Thyroid gland (tissue), 4 donors: ENCODE measurements at regions not wholly inside any gene's neighbourhood (a gene's known extent, or its start where the extent isn't known, plus 50 kb on each side); places are given as distances from the start of the nearest gene placed in this dataset.

Source experiments
- DNase-seq, 2 donors: peaks; one replicate each; pipeline ENCODE4 v3.0.0-alpha.2; 2019
- H3K27ac ChIP-seq, 3 donors: fragments of 200-600 bp; sonication (generic); 1 replicate in 2 of 3; 2 replicates in 1 of 3; pipeline ENCODE4 v1.5.1; 2016 to 2019; ENCODE audit warnings: mild to moderate bottlenecking in 1 of 3, moderate library complexity in 1 of 3
- H3K27me3 ChIP-seq: fragments of 200-600 bp; sonication (generic); one replicate; pipeline ENCODE4 v1.5.1; 2019
- H3K36me3 ChIP-seq, 2 donors: fragments of 200-600 bp; sonication (generic); one replicate each; pipeline ENCODE4 v1.5.1; 2016 to 2019
- H3K4me1 ChIP-seq, 2 donors: fragments of 200-600 bp; sonication (generic); one replicate each; pipeline ENCODE4 v1.5.1; 2017 to 2019
- H3K4me3 ChIP-seq, 3 donors: fragments of 200-600 bp; sonication (generic); replicated peaks in 1 of 3; 1 replicate in 2 of 3; 2 replicates in 1 of 3; pipeline ENCODE4 v1.5.1; 2016; ENCODE audit warnings: mild to moderate bottlenecking in 1 of 3
- H3K9me3 ChIP-seq: fragments of 200-600 bp; sonication (generic); one replicate; pipeline ENCODE4 v1.5.1; 2017
- POLR2A ChIP-seq, 2 donors: fragments of 450-650 bp; IDR thresholded peaks; one replicate each; pipeline ENCODE4 v1.6.1; 2017; ENCODE audit warnings: antibody characterized with exemption in 2 of 2, mild to moderate bottlenecking in 2 of 2, moderate library complexity in 1 of 2
- WGBS, 2 donors: methylation state at CpG; one replicate each; pipeline ENCODE4 v1.1.5; 2017; 5-methylcytosine and 5-hydroxymethylcytosine counted together
- intact Hi-C: fragments of 100-400 bp; cut with DNase I; formaldehyde crosslinking; loops from one replicate; pipeline ENCODE4 v1.15.1; 2023
- TF ChIP-seq, protein P1 (sequence below), 6 experiments: fragments of 200-600 bp in 3 of 6; fragments of 450-650 bp in 3 of 6; sonication (generic) in 3 of 6; IDR thresholded peaks; one replicate each; pipeline ENCODE4 v1.5.1; 2016 to 2019; ENCODE audit warnings: antibody characterized with exemption in 6 of 6, mild to moderate bottlenecking in 2 of 6, inconsistent platforms in 1 of 6, moderate library complexity in 1 of 6

DNA sequence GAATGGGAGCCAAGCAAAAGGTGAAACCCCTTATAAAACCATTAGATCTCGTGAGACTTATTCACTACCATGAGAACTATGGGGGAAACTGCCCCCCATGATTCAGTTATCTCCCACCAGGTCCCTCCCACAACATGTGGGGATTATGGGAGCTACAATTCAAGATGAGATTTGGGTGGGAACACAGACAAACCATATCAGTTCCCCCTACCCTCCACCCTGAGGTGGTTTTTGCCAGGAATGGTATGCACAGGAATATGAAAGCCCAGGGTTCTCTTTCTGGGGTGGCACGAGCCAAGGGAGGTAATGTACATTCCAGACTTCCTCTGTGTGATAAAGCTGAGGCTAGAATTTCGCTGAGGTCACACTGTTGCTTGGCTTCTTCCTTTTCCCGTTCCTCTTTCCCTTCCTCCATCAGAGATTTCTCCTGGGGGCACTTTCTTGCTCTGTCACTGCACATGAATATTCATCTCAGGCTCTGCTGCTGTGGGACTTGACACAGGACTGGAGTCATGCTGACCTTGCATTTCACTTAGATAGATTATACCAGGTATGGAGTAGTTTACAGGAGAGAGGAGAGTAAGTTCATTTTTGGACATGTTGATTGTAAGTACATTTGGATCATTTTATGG lies 347.0 kb upstream of the MTPN start:
- Histone ChIP-seq H3K27ac (no peak overlapping the region), H3K27me3 (no peaks in the 10 kb centered on the region), H3K9me3 (no peaks in the 10 kb centered on the region), H3K36me3 (no peaks in the 10 kb centered on the region), H3K4me3 (no peak overlapping the region), H3K4me1 (no peaks in the 10 kb centered on the region)
- no peak for DNase-seq
- 75 to 84% methylated on average over 4 of the region's 4 CpGs for WGBS, 2 donors
- intact Hi-C loops: no loop called here
- no peak for TF ChIP-seq POLR2A (IDR thresholded peaks at IDR 0.05)
- TF ChIP-seq, protein P1, sequence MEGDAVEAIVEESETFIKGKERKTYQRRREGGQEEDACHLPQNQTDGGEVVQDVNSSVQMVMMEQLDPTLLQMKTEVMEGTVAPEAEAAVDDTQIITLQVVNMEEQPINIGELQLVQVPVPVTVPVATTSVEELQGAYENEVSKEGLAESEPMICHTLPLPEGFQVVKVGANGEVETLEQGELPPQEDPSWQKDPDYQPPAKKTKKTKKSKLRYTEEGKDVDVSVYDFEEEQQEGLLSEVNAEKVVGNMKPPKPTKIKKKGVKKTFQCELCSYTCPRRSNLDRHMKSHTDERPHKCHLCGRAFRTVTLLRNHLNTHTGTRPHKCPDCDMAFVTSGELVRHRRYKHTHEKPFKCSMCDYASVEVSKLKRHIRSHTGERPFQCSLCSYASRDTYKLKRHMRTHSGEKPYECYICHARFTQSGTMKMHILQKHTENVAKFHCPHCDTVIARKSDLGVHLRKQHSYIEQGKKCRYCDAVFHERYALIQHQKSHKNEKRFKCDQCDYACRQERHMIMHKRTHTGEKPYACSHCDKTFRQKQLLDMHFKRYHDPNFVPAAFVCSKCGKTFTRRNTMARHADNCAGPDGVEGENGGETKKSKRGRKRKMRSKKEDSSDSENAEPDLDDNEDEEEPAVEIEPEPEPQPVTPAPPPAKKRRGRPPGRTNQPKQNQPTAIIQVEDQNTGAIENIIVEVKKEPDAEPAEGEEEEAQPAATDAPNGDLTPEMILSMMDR (IDR thresholded peaks at IDR 0.05): no peak

- H3K27me3 ChIP-seq: no peaks in the 10 kb centered on the region
- TF ChIP-seq, protein P1 (IDR thresholded peaks at IDR 0.05): no peak
- TF ChIP-seq POLR2A (IDR thresholded peaks at IDR 0.05): no peak
- no peak for DNase-seq
- intact Hi-C loops: no loop called here
- peaks cover 3% of the 10 kb centered on the region for H3K9me3 ChIP-seq
- no peaks in the 10 kb centered on the region for H3K36me3 ChIP-seq
- H3K4me1 ChIP-seq: no peaks in the 10 kb centered on the region
- no peak overlapping the region for H3K4me3 ChIP-seq
- WGBS, 2 donors: 84 to 92% methylated on average over 1 of the region's 1 CpG
- H3K27ac ChIP-seq: no peak overlapping the region
These were observed 335.4 kb upstream of the MTPN start for GRCh38 chr7:136312592-136312991.

GRCh38 chr7:136309407-136309806 lies 332.2 kb upstream of the MTPN start:
- 79% methylated on average over 1 of the region's 1 CpG for WGBS, 2 donors

GRCh38 chr7:136308230-136308629 lies 331.1 kb upstream of the MTPN start:
- Histone ChIP-seq H3K4me1 (no peaks in the 10 kb centered on the region), H3K9me3 (peaks cover 3% of the 10 kb centered on the region), H3K27me3 (no peaks in the 10 kb centered on the region), H3K4me3 (no peak overlapping the region), H3K27ac (no peak overlapping the region), H3K36me3 (no peaks in the 10 kb centered on the region)
- intact Hi-C loops: no loop called here
- TF ChIP-seq, protein P1 (IDR thresholded peaks at IDR 0.05): no peak
- no peak for TF ChIP-seq POLR2A (IDR thresholded peaks at IDR 0.05)
- DNase-seq: no peak

More at GRCh38 chr7:136309407-136309806, 332.2 kb upstream of the MTPN start:
- Histone ChIP-seq H3K27me3 (no peaks in the 10 kb centered on the region), H3K4me1 (no peaks in the 10 kb centered on the region), H3K9me3 (peaks cover 3% of the 10 kb centered on the region), H3K27ac (no peak overlapping the region), H3K36me3 (no peaks in the 10 kb centered on the region), H3K4me3 (no peak overlapping the region)
- no peak for DNase-seq
- TF ChIP-seq POLR2A (IDR thresholded peaks at IDR 0.05): no peak
- TF ChIP-seq, protein P1 (IDR thresholded peaks at IDR 0.05): no peak
- intact Hi-C loops: no loop called here

DNA sequence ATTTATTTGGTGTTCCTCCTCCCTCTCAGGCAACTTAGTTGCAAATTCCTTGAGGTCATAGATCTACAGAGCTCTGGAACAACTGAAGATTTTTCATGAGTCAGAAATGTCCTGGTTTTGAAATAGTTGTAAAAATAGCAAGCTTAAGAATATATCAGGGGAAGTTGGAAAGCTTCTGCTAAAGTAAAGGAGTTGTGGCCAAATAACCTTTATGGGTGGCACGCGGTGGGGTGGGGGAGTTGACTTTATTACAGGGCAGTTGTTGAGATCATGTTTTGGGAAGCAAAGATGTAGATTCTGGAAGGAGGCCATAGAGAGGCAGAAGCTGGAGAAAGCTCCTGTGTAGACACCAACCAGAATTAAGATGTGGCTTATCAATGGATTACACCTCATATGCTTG lies 326.0 kb upstream of the MTPN start:
- intact Hi-C loops: no loop called here
- peaks cover under 1% of the 10 kb centered on the region for H3K9me3 ChIP-seq
- no peak overlapping the region for H3K27ac ChIP-seq
- no peaks in the 10 kb centered on the region for H3K27me3 ChIP-seq
- no peaks in the 10 kb centered on the region for H3K4me1 ChIP-seq
- no peak for DNase-seq
- no peak for TF ChIP-seq POLR2A (IDR thresholded peaks at IDR 0.05)
- TF ChIP-seq, protein P1 (IDR thresholded peaks at IDR 0.05): no peak
- H3K36me3 ChIP-seq: no peaks in the 10 kb centered on the region
- no peak overlapping the region for H3K4me3 ChIP-seq
- 90 to 95% methylated on average over 2 of the region's 2 CpGs for WGBS, 2 donors
